ENCODE measurements at regions not wholly inside any gene's neighbourhood (a gene's known extent, or its start where the extent isn't known, plus 50 kb on each side); places are given as distances from the start of the nearest gene placed in this dataset.

DNA sequence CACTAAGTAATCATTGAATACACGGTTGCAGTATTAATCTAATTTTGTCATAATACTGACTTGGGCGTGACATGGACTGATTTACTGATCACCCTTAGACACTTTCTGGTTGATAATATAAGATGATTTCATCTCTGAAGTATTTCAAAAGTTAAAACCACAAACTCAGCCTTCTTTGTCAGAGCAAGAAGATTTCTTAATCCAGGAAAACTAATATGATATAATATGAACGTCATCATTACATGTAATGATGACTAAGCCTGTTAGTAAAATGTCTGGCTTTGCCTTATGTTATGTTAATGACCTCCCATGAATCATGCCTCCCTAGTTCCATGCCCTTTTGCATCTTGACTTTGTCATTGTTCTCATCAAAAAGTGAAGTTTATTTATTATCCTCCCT lies 1325.0 kb upstream of the CDH2 start:
- DNase-seq (ENCODE audit: low read depth): peak; percentile 72
- no peak overlapping the region for H3K4me3 ChIP-seq (ENCODE audit: low read depth, low read length)
- TF ChIP-seq, protein P1, sequence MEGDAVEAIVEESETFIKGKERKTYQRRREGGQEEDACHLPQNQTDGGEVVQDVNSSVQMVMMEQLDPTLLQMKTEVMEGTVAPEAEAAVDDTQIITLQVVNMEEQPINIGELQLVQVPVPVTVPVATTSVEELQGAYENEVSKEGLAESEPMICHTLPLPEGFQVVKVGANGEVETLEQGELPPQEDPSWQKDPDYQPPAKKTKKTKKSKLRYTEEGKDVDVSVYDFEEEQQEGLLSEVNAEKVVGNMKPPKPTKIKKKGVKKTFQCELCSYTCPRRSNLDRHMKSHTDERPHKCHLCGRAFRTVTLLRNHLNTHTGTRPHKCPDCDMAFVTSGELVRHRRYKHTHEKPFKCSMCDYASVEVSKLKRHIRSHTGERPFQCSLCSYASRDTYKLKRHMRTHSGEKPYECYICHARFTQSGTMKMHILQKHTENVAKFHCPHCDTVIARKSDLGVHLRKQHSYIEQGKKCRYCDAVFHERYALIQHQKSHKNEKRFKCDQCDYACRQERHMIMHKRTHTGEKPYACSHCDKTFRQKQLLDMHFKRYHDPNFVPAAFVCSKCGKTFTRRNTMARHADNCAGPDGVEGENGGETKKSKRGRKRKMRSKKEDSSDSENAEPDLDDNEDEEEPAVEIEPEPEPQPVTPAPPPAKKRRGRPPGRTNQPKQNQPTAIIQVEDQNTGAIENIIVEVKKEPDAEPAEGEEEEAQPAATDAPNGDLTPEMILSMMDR (IDR thresholded peaks at IDR 0.05; ENCODE audit: insufficient read depth, low read length): no peak

DNA sequence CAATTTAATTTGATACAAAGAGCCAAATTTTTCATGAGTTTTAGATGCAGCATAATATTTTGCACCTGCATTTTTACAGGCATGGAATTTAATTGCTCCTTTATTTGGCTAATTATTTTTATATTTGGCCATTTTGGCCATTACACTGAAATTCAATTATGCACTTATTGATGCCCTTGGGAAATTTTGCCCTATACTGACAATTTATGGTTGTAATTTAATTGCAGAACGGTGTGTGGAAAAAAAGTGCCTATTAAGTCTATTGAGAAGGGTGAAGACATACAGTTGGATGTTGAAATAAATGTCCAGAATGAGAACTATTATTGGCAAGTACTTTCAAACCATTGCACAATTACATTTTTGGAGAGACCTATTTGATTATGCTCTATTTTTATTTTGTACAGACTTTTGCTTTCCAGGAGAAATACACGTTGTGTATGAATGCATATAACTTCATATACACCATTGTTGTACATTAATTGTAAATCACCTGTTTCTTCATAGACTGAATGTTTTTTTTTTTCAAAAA lies 1319.3 kb upstream of the CDH2 start:
- H3K4me3 ChIP-seq (ENCODE audit: low read depth, low read length): no peak overlapping the region
- peak; percentile 40 for DNase-seq (ENCODE audit: low read depth)
- TF ChIP-seq, protein P1 (IDR thresholded peaks at IDR 0.05; ENCODE audit: insufficient read depth, low read length): no peak

DNA sequence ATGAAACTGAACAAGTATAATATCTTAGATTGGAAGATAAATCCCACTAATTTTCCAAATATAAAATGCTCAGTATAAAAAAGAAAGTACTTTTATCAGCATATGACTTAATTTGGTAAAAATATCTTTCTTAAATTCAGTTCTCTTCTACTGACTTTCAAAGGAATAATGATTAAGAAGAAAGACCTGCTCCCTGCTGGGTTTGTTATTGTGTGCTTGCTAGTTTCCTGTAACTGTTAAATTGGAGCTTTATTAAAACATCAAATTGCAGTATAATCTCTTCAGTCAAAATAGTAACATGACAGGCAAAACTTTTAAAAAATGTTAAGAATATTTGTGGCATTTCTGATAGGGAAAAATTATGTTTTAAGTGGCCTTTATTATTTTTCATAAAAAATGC lies 1317.4 kb upstream of the CDH2 start:
- DNase-seq (ENCODE audit: low read depth): no peak
- H3K4me3 ChIP-seq (ENCODE audit: low read depth, low read length): no peak overlapping the region
- TF ChIP-seq, protein P1 (IDR thresholded peaks at IDR 0.05; ENCODE audit: insufficient read depth, low read length): no peak

DNA sequence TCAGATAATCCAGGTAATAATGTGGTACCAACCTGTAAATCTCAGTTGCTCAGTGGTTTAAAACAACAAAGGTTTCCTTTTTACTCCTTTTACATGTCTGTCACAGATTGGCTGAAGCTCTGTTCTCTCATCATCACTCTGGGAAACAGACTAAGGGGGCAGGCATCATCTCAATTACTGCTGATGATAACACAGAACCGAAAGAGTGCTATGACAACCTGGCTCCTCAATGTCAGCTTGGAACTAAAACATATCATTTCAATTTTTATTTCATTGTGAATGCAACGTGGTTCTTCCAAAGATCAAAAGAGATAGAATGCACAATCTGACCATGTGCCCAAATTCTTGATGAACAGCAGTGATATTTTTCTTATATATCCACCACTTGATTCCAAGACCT lies 1315.0 kb upstream of the CDH2 start:
- TF ChIP-seq, protein P1 (IDR thresholded peaks at IDR 0.05; ENCODE audit: insufficient read depth, low read length): no peak
- H3K4me3 ChIP-seq (ENCODE audit: low read depth, low read length): no peak overlapping the region
- no peak for DNase-seq (ENCODE audit: low read depth)

DNA sequence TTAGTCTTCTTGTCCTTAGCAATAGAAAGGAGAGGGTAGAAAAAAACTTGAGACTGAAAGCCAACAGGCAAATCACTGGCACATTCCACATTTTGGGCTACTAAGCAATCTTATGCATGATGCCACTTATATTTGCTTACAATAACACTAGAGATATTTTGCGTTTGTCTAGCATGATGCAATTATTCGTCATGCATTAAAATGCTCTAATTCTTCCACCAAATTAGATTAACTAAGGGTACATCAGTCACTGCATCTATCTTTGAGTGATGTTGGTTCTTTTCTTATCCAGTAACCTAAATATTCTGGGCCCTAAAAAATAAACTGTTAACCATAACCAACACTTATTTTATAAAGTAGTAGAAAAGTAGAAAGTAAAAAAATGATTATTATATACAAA lies 1311.7 kb upstream of the CDH2 start:
- H3K4me3 ChIP-seq (ENCODE audit: low read depth, low read length): no peak overlapping the region
- TF ChIP-seq, protein P1 (IDR thresholded peaks at IDR 0.05; ENCODE audit: insufficient read depth, low read length): no peak
- peak; percentile 30 for DNase-seq (ENCODE audit: low read depth)

DNA sequence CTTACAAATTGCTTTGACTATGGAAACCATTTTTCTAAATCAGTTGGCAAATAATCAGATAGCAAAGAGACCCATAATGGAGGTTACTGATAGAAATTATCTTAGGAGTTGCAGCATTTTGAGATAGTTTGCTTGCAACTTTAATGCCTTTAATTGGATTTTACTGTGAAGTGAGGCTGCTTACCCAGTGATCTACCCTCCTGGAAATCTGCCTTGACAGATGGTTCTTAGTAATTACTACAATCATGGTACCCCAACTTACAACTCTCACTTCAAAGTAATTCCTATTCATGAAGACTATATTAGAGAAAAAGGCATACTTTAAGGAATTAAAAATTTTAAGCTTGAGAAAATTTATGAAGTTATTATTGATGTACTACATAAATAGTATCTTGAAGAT lies 1288.6 kb upstream of the CDH2 start:
- no peak overlapping the region for H3K4me3 ChIP-seq (ENCODE audit: low read depth, low read length)
- DNase-seq (ENCODE audit: low read depth): no peak
- TF ChIP-seq, protein P1 (IDR thresholded peaks at IDR 0.05; ENCODE audit: insufficient read depth, low read length): no peak

DNA sequence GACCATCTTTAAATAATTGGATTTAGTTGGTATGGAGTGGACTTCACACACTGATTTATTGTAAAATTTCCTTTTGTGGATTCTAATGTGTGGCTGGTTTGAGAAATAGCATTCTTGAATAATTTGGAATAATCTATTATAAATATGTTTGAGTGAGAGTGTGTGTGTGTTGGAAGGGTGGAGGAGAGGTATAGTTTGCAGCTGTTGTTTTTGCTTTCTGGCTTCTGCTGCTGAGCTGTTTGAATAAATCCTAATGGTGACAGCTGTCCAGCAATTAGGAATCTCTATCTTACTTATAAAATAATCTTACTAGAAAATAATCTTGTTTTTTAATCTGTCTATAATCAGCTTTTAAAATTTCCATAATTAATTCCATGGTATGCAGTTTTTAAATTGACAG lies 1283.0 kb upstream of the CDH2 start:
- no peak for DNase-seq (ENCODE audit: low read depth)
- no peak overlapping the region for H3K4me3 ChIP-seq (ENCODE audit: low read depth, low read length)
- TF ChIP-seq, protein P1 (IDR thresholded peaks at IDR 0.05; ENCODE audit: insufficient read depth, low read length): no peak
